Transverse colon (tissue), 4 donors: ENCODE measurements at regions not wholly inside any gene's neighbourhood (a gene's known extent, or its start where the extent isn't known, plus 50 kb on each side); places are given as distances from the start of the nearest gene placed in this dataset.

ENCODE experiments used
- CTCF ChIP-seq, 5 experiments: fragments of 200-600 bp in 3 of 5; fragments of 450-650 bp in 2 of 5; sonication (generic) in 3 of 5; IDR thresholded peaks; 1 replicate in 2 of 5; 2 replicates in 3 of 5; pipeline ENCODE4 v1.5.1; 2016 to 2017; ENCODE audit warnings: antibody characterized with exemption in 5 of 5, inconsistent platforms in 3 of 5, mild to moderate bottlenecking in 2 of 5, moderate library complexity in 1 of 5
- EP300 ChIP-seq: sonication (generic); formaldehyde crosslinking; IDR thresholded peaks from one replicate; pipeline ENCODE4 v1.6.1; 2017; ENCODE audit warnings: antibody characterized with exemption, low read depth
- POLR2AphosphoS5 ChIP-seq, 3 donors: sonication (generic); formaldehyde crosslinking; IDR thresholded peaks; one replicate each; pipeline ENCODE4 v1.6.1; 2016; ENCODE audit warnings: antibody characterized with exemption in 3 of 3

- TF ChIP-seq CTCF (IDR thresholded peaks at IDR 0.05), result no peak
- TF ChIP-seq EP300, result no peak
- TF ChIP-seq POLR2AphosphoS5 (IDR thresholded peaks at IDR 0.05), result no peak
Observed at GRCh38 chr20:11003341-11003740, 329.5 kb upstream of the JAG1 start.
